ENCODE measurements at regions not wholly inside any gene's neighbourhood (a gene's known extent, or its start where the extent isn't known, plus 50 kb on each side); places are given as distances from the start of the nearest gene placed in this dataset.
"Not testable (repeated sequence)": the region's sequence is repeated elsewhere in the genome, so short reads cannot be mapped to it uniquely, and the experiment has no call there.

DNA sequence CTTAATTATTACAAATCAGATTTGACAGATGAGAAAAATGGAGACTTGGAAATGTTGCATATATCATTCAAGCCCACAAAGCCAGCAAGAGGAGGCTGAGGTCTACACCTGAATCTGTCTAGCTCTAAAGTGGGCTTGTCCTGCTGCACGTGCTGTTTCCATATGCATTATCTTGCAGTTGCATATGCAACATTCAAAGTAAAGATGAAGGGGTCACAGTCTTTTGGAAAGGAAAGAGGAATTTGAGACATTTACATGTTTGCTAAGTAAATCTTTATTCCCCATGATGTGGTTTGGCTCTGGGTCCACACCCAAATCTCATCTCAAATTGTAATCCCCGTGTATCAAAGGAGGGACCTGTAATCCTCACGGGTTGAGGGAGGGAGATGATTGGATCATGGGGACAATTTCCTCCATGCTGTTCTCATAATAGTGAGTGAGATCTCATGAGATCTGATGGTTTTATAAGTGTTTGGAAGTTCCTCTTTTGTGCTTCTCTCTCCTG lies 98.3 kb downstream of the BACH1 start:
- DNase-seq = no peak

GRCh38 chr21:29403301-29403700 lies 104.6 kb downstream of the BACH1 start:
- DNase-seq = no peak

GRCh38 chr21:29403922-29404538 lies 105.3 kb downstream of the BACH1 start:
- peak; percentile 44 to 57 (median 49) for DNase-seq

DNA sequence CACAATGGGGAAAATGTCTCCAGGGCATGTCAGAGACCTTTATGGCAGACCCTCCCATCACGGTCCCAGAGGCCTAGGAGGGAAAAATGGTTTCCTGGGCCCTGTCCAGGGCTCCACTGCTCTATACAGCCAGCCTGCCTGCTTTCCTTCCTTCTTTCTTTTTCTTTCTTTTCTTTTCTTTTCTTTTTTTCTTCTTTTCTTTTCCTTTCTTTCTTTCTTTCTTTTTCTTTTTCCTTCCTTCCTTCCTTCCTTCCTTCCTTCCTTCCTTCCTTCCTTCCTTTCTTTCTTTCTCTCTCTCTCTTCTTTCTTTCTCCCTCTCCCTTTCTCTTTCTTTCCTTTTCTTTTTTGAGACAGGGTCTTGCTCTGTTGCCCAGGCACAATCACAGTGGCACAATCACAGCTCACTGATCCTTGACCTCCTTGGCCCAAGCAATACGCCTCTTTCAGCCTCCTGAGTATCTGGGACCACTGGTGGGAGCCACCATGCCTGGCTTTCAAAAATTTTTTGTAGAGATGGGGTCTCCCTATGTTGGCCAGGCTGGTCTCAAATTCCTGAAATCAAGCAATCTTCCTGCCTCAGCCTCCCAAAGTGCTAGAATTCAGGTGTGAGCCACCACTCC lies 106.9 kb downstream of the BACH1 start:
- DNase-seq = no peak

DNA sequence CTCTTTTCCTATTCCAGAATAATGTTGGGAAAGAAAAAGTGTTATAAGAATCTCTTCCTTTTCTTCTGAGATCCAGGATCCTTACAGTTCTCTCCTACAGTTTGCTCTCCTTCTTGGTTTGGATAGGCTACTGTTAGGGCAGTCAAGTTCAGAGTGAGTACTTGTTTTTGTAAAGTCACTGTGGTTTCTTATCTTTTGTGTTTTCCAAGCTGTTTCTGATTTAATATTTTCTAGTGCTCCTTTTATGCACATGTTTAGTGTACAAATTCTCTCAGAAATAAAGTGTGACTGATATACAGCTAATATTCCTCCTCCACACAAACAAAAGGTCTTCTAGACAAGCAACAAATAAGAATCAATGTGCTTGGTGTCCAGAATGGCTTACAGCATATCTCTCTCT lies 107.7 kb downstream of the BACH1 start:
- no peak for DNase-seq

DNA sequence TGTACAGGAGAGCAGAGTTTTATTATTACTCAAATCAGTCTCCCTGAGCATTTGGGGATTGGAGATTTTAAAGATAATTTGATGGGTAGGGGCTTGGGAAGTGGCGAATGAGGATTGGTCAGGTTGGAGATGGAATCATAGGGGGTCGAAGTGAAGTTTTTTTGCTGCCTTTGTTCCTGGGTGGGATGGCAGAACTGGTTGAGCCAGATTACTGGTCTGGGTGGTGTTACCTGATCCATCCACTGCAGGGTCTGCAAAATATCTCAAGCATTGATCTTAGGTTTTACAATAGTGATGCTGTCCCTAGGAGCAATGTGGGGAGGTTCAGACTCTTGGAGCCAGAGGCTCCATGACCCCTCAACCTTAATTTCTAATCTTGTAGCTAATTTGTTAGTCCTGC lies 108.8 kb downstream of the BACH1 start:
- no peak for DNase-seq

- no peak for DNase-seq
These were observed 115.0 kb downstream of the BACH1 start for GRCh38 chr21:29413683-29414082.

DNA sequence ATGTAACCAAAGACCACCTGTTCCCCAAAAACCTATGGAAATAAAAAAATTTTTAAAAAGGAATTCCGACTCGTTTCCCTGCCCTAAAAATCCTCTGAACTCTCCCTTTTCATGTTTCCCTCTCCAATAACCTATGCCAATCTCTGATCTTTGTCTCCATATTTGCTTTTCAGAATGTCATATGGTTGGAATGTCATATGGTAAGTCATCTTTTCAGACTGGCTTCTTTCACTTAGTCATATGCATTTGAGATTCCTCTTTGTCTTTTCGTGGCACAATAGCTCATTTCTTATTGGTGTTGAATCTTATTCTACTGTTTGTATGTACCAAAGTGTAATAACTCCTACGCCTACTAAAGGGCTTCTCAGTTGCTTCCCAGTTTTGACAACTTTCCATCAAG lies 117.5 kb downstream of the BACH1 start:
- no peak for DNase-seq

GRCh38 chr21:29418813-29419212 lies 120.1 kb downstream of the BACH1 start:
- peak in 2 of 3 donors; percentile 31 to 40 for DNase-seq

- DNase-seq = no peak
These were observed 120.7 kb downstream of the BACH1 start for GRCh38 chr21:29419422-29419821.

GRCh38 chr21:29423099-29423870 lies 124.6 kb downstream of the BACH1 start:
- DNase-seq = peak; percentile 43 to 52 (median 44)

GRCh38 chr21:29424728-29425127 lies 126.0 kb downstream of the BACH1 start:
- DNase-seq = no peak

DNA sequence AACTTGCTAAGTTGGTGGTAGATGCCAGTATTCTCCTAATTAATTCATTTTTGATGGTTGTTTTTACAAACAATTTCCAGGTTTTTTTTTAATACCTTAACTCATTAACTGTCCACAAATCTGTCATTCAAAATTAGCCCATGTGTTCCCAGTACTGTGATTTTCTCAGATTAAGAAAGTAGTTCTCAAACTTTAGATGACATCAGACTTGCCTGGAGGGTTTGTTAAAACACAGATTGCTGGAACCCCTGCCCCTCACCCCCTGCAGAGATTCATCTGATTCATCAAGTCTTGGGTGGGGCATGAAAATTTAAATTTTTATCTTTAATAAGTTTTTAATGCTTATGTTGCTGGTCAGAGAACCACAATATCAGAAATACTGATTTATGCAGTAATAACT lies 130.5 kb downstream of the BACH1 start:
- DNase-seq = no peak

- DNase-seq = no peak
These were observed 131.3 kb downstream of the BACH1 start for GRCh38 chr21:29430030-29430429.

DNA sequence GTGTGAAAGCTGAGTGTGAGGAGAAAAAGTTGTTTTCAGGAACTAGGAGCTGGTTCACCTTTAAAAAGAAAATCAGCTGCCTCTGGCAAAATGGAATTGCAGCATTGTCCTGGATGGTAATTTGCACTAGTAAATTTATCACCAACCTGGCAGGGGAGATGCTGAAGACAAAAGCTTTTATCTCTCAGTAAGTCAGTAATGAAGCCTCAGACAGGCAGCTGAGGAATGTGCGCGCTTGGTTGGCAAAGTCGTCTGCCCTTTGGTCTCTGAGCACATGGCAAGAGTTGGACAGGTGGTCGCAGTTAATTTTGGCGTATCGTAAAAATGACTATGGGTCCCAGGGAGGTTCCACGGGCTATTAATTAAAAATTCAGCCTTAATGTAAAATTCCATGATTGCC lies 131.9 kb downstream of the BACH1 start:
- DNase-seq = no peak

GRCh38 chr21:29431178-29431577 lies 132.5 kb downstream of the BACH1 start:
- DNase-seq = no peak

- no peak for DNase-seq
These were observed 133.0 kb downstream of the BACH1 start for GRCh38 chr21:29431680-29432079.

GRCh38 chr21:29433366-29434059 lies 134.8 kb downstream of the BACH1 start:
- DNase-seq = no peak

DNA sequence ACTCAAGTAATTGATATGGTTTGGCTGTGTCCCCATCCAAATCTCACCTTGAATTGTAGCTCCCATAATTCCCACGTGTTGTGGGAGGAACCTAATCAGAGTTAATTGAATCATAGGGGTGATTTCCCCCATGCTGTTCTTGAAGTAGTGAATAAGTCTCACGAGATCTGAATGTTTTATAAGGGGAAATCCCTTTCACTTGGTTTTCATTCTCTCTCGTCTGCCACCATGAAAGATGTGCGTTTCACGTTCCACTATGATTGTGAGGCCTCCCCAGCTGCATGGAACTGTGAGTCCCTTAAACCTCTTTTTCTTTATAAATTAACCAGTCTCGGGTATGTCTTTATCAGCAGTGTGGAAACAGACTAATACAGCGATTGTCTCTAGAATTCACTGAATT lies 135.4 kb downstream of the BACH1 start:
- DNase-seq = no peak

- DNase-seq = not testable (repeated sequence)
These were observed 136.3 kb downstream of the BACH1 start for GRCh38 chr21:29434982-29435381.

GRCh38 chr21:29436143-29436542 lies 137.4 kb downstream of the BACH1 start:
- no peak for DNase-seq

- no peak for DNase-seq
These were observed 137.9 kb downstream of the BACH1 start for GRCh38 chr21:29436650-29437049.

- DNase-seq = no peak
These were observed 142.9 kb downstream of the BACH1 start for GRCh38 chr21:29441651-29442050.

All from suppressor macrophage treated with lipopolysaccharide for 1 hour (primary cell).